H7 (cell line): ENCODE measurements at regions not wholly inside any gene's neighbourhood (a gene's known extent, or its start where the extent isn't known, plus 50 kb on each side); places are given as distances from the start of the nearest gene placed in this dataset.

Experiments
- DNase-seq: peaks from one replicate; pipeline ENCODE4 v3.0.0; 2012
- H3K27me3 ChIP-seq: 2 replicates; pipeline ENCODE4 v1.6.0; 2011; ENCODE audit warnings: mild to moderate bottlenecking, low read length; ENCODE audit not compliant: control insufficient read depth, insufficient read depth
- H3K36me3 ChIP-seq: replicated peaks from 2 replicates; pipeline ENCODE4 v1.5.1; 2011; ENCODE audit warnings: low read length; ENCODE audit not compliant: control insufficient read depth, insufficient read depth
- H3K4me3 ChIP-seq: 2 replicates; pipeline ENCODE4 v1.5.1; 2011; ENCODE audit warnings: low read depth, mild to moderate bottlenecking, control low read depth, low read length, moderate library complexity; ENCODE audit not compliant: insufficient read depth

DNA sequence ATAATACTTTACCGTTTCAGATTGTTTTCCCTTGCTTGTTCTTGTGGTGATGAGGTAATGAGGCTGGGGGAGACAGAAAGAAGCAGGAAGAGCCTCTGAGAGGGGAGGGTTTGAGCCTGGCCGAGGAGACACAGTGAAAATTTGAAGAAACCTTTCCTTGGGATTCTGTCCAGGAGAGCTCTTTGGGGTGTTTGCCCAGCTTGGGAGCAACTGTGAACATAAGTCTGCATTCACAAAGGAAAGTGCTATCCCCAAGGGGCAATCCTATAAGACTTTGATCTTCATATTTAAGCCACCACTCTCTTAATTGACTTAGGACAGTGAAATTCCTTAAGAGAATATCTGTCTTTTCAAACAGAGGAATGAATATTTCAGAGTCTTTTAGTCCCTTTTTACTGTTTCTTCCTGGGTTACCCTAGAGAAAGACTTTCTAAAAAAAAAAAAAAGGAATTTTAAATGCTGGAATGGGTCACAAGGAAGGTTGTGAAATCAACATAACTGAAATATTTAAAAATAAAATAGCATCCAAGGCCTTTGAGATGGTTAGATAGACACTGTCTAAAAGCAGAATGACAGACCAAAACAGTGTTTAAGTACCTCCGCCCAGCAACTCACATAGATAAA, 52.5 kb upstream of the STAM2 start:
- H3K27me3 ChIP-seq = no peaks in the 10 kb centered on the region
- H3K36me3 ChIP-seq = no peaks in the 10 kb centered on the region
- no peak overlapping the region for H3K4me3 ChIP-seq
- DNase-seq = no peak

GRCh38 chr2:152231446-152231845, 55.9 kb upstream of the STAM2 start:
- no peak overlapping the region for H3K4me3 ChIP-seq
- DNase-seq = no peak
- H3K27me3 ChIP-seq = no peaks in the 10 kb centered on the region
- no peaks in the 10 kb centered on the region for H3K36me3 ChIP-seq

DNA sequence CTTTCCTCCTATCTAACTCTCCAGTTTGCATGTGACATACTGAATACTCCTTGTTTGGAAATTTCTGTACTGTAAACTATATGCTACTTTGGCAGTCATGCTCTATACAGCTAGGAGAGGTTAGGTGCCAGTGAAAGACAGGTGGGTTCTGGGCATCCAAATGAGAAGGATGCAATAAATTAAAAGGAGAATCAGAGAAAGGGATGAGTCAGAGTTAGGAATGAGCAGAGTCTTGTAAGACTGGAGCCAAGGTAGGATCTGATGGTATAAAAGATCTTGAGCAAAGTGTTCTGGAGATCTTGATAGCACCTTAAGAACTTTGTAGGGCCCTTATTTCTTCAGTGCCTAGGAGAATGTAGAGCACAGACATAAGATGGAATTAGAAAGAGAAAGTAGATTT, 58.7 kb upstream of the STAM2 start:
- H3K4me3 ChIP-seq = no peak overlapping the region
- no peak for DNase-seq
- H3K36me3 ChIP-seq = no peaks in the 10 kb centered on the region

GRCh38 chr2:152236191-152236925, 60.8 kb upstream of the STAM2 start:
- no peaks in the 10 kb centered on the region for H3K36me3 ChIP-seq
- no peaks in the 10 kb centered on the region for H3K27me3 ChIP-seq
- DNase-seq = no peak
- no peak overlapping the region for H3K4me3 ChIP-seq

More for the DNA sequence above, 58.7 kb upstream of the STAM2 start:
- H3K27me3 ChIP-seq = no peaks in the 10 kb centered on the region

- Histone ChIP-seq H3K36me3 (no peaks in the 10 kb centered on the region), H3K4me3 (no peak overlapping the region), H3K27me3 (no peaks in the 10 kb centered on the region)
- no peak for DNase-seq
Observed at GRCh38 chr2:152238016-152238415, 62.5 kb upstream of the STAM2 start.

DNA sequence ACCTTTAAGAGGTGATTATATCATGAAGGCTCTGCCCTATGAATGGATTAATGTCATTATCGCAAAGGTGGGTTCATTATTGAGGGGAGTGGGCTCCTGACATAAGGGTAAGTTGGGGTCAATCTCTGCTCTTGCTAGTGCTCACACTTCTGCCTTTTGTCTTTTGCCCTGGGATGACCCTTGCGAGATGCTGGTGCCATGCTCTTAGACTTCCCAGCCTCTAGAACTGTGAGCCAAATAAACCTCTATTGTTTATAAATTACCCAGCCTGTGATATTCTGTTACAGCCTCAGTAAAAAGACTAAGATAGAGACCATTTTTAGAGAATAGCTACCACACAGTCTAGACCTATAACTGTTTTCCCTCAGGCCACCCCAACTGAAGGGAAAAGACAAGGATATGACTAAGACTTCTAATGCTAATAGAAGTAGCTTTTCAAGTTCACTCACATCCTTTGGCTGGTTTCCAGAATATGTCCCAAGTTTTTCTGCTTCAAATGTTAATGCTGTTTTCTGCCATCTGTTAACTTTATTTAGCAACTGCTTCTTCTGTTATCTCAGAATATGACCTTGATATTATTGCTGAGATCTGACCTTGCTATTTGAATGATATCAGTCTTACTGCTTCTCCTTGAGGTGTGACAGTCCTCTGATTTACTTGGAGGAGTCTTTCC, 65.1 kb upstream of the STAM2 start:
- no peak for DNase-seq
- no peaks in the 10 kb centered on the region for H3K27me3 ChIP-seq
- no peak overlapping the region for H3K4me3 ChIP-seq
- H3K36me3 ChIP-seq = no peaks in the 10 kb centered on the region

DNA sequence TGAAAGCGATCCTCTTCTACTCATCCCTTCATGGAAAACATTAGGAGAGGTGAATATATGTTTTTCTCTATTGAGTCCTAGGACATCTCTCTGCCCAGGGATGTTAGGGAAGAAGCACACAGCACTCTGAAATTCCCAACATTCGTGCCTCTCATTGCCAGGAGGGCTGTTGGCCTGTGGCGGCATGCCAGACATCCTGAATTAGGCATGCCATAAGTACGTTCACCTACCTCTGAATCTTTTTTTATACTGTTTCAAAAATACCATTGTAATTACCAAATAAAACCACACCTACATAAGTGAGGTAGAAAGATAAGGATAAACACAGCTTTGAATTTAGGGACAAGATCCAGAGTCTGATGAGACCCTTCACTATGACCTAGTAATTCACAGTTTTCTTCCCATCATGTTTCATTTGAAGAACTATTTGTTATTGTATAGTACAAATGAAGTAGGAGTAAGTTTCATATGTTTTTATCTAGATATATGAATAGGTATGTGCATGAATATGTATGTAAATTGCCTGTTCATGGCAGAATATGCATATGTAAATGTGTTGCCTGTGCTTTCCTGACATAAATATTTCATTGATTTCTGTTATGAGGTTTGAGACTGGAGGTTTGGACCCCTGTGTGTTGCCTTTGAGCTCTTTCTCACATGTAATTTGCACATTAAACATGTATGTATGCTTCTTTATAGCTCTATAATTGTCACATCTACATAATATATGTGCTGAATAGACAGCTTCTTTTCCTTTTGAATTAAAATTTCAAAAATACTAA, 66.6 kb upstream of the STAM2 start:
- no peak for DNase-seq
- Histone ChIP-seq H3K36me3 (no peaks in the 10 kb centered on the region), H3K4me3 (no peak overlapping the region), H3K27me3 (no peaks in the 10 kb centered on the region)

GRCh38 chr2:152242787-152243472, 67.4 kb upstream of the STAM2 start:
- DNase-seq = peak; percentile 4
- no peak overlapping the region for H3K4me3 ChIP-seq
- H3K36me3 ChIP-seq = no peaks in the 10 kb centered on the region
- H3K27me3 ChIP-seq = no peaks in the 10 kb centered on the region

- Histone ChIP-seq H3K4me3 (no peak overlapping the region), H3K27me3 (no peaks in the 10 kb centered on the region), H3K36me3 (no peaks in the 10 kb centered on the region)
- no peak for DNase-seq
Observed at GRCh38 chr2:152243761-152244640, 68.4 kb upstream of the STAM2 start.

DNA sequence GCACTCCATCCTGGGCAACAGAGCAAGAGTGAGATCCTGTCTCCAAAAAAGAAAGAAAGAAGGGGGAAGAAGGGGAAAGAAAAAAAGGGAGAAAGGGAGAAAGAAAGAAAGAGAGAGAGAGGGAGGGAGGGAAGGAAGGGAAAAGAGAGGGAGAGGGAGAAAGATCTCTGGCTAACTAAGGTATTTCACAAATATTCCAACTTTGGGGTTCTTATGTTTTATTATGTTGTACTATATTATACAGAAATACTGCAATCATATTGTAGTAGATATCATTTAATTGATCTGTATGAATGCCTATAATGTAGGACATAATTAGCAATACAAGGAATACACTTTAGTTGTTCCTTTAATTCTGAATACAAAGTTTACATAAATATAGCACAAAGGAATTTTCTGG, 70.1 kb upstream of the STAM2 start:
- Histone ChIP-seq H3K36me3 (no peaks in the 10 kb centered on the region), H3K4me3 (no peak overlapping the region), H3K27me3 (no peaks in the 10 kb centered on the region)
- no peak for DNase-seq

DNA sequence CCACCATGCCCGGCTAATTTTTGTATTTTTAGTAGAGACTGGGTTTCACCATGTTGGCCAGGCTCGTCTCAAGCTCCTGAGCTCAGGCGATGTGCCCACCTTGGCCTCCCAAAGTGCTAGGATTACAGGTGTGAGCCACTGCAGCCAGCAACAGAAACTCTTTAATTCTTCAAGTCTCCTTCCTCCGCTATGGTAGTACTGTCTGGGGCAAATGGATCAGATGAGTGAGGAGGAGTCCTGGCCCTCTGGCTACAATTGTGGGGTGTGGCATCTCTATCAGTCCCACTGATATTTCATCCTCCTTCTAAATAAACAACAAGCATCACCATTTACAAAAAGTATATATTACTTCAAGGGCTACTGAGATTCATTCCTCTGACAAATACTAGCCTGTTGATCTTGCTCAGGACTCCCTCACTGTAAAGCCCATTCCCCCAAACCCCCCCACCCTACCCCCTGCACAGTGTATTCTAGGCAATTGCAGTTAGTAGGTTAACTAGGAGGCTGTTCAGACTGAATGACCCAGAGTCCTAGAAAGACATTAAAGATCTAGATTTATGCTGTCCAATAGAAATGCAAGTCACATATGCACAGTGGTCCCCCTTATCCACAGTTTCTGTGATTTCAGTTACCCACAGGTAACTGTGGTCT, 71.2 kb upstream of the STAM2 start:
- no peaks in the 10 kb centered on the region for H3K36me3 ChIP-seq
- no peaks in the 10 kb centered on the region for H3K27me3 ChIP-seq
- DNase-seq = no peak
- H3K4me3 ChIP-seq = no peak overlapping the region

- Histone ChIP-seq H3K27me3 (no peaks in the 10 kb centered on the region), H3K36me3 (no peaks in the 10 kb centered on the region), H3K4me3 (no peak overlapping the region)
- DNase-seq = no peak
Observed at GRCh38 chr2:152247337-152247695, 71.8 kb upstream of the STAM2 start.

GRCh38 chr2:152250421-152251100, 75.0 kb upstream of the STAM2 start:
- no peak overlapping the region for H3K4me3 ChIP-seq
- DNase-seq = no peak
- no peaks in the 10 kb centered on the region for H3K36me3 ChIP-seq
- H3K27me3 ChIP-seq = no peaks in the 10 kb centered on the region
